ENCODE measurements at regions not wholly inside any gene's neighbourhood (a gene's known extent, or its start where the extent isn't known, plus 50 kb on each side); places are given as distances from the start of the nearest gene placed in this dataset.

DNA sequence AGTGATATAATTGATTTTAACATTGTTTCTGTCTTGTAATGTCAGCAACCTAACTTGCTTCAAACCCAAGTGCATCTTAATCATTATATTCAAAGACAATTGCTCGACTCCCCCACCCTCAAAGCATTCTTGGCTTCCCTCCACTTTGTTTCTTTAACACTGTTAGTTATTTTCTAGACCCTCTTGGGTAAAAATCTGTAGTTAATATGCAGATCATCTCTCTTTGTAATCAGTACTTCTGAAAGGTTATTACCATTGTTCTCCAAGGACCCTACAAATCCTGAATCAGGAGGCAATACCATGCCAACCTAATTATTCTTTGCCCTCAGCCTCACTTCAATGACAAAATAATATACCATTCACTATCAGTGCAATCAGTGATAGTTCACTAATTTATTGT is 1075.7 kb downstream of the AMY1C start:
- TF ChIP-seq, protein P1, sequence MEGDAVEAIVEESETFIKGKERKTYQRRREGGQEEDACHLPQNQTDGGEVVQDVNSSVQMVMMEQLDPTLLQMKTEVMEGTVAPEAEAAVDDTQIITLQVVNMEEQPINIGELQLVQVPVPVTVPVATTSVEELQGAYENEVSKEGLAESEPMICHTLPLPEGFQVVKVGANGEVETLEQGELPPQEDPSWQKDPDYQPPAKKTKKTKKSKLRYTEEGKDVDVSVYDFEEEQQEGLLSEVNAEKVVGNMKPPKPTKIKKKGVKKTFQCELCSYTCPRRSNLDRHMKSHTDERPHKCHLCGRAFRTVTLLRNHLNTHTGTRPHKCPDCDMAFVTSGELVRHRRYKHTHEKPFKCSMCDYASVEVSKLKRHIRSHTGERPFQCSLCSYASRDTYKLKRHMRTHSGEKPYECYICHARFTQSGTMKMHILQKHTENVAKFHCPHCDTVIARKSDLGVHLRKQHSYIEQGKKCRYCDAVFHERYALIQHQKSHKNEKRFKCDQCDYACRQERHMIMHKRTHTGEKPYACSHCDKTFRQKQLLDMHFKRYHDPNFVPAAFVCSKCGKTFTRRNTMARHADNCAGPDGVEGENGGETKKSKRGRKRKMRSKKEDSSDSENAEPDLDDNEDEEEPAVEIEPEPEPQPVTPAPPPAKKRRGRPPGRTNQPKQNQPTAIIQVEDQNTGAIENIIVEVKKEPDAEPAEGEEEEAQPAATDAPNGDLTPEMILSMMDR (IDR thresholded peaks at IDR 0.05), result no peak
- TF ChIP-seq ZFX (IDR thresholded peaks at IDR 0.05; ENCODE audit: borderline replicate concordance), result no peak
